HepG2 (cell line): ENCODE measurements at regions not wholly inside any gene's neighbourhood (a gene's known extent, or its start where the extent isn't known, plus 50 kb on each side); places are given as distances from the start of the nearest gene placed in this dataset.

ENCODE experiments used
- ATAC-seq: fragments of 200-7000 bp; cut with Tn5 transposase; 3 replicates; pipeline ENCODE4 v1.9.1; 2020; ENCODE audit warnings: mild to moderate bottlenecking, moderate library complexity
- BruUV-seq: library from RNA; stranded (reverse); fragments of 400-500 nt; replicated peaks from 2 replicates; lab custom pipeline; 2021; lab: Mats Ljungman, UMichigan
- CTCF ChIA-PET: fragments of 300-600 bp; formaldehyde crosslinking; extraction: SDS; loops from one replicate; lab custom pipeline; 2021; ENCODE audit warnings: low total read pairs, inconsistent platforms, low intra/inter-chr PET ratio; lab: Yijun Ruan, JAX
- POLR2A ChIA-PET: fragments of 350-600 bp; sonication (Branson Sonifier 250); formaldehyde crosslinking; loops from one replicate; lab custom pipeline; 2020; ENCODE audit warnings: antibody characterized with exemption, inconsistent platforms; lab: Yijun Ruan, JAX
- DNase-seq: peaks from one replicate; pipeline ENCODE4 v3.0.0-alpha.2; 2015; ENCODE audit warnings: low spot score
- FAIRE-seq: peaks from 3 replicates; lab custom pipeline; 2011; peaks lifted over from hg19 to GRCh38; lab: Jason Lieb, UNC
- H2AFZ ChIP-seq: one replicate; pipeline ENCODE4 v1.6.1; 2011; ENCODE audit warnings: low read length, inconsistent platforms
- H3K27ac ChIP-seq: fragments of 300-600 bp; 3 replicates; pipeline ENCODE4 v1.8.0; 2011; ENCODE audit warnings: mixed run types, mild to moderate bottlenecking, mixed read lengths, low read length, inconsistent platforms; ENCODE audit not compliant: insufficient read depth; ENCODE audit errors: extremely low read length
- H3K27me3 ChIP-seq, 2 experiments: fragments of 200-600 bp in 1 of 2; 2 replicates in 1 of 2; 3 replicates in 1 of 2; pipeline versions ENCODE4 v1.6.0 to v1.8.0; 2011; ENCODE audit warnings: low read length in 2 of 2, mild to moderate bottlenecking in 2 of 2, moderate library complexity in 2 of 2, inconsistent platforms in 1 of 2; ENCODE audit not compliant: insufficient read depth in 2 of 2, control insufficient read depth in 1 of 2
- H3K36me3 ChIP-seq, 2 experiments: fragments of 200-600 bp in 1 of 2; replicated peaks in 1 of 2; 2 replicates in 1 of 2; 3 replicates in 1 of 2; pipeline versions ENCODE4 v1.5.1 to v1.8.0; 2011; ENCODE audit warnings: low read length in 2 of 2, inconsistent platforms in 1 of 2; ENCODE audit not compliant: insufficient read depth in 2 of 2, control insufficient read depth in 1 of 2
- H3K4me1 ChIP-seq: 2 replicates; pipeline ENCODE4 v1.5.1; 2012; ENCODE audit warnings: low read length, inconsistent platforms; ENCODE audit not compliant: insufficient read depth
- H3K4me2 ChIP-seq: 2 replicates; pipeline ENCODE4 v1.6.0; 2011; ENCODE audit warnings: low read depth, low read length, inconsistent platforms
- H3K4me3 ChIP-seq, 3 experiments: fragments of 200-600 bp in 1 of 3; sonication (generic), shearing (Covaris generic) in 1 of 3; replicated peaks in 1 of 3; 2 replicates each; pipeline ENCODE4 v1.5.1; 2011 to 2016; ENCODE audit warnings: low read length in 3 of 3, inconsistent platforms in 2 of 3, low read depth in 2 of 3, mild to moderate bottlenecking in 2 of 3, control low read depth in 1 of 3, mixed read lengths in 1 of 3; ENCODE audit not compliant: insufficient read depth in 1 of 3
- H3K79me2 ChIP-seq: one replicate; pipeline ENCODE4 v1.6.1; 2011; ENCODE audit warnings: low read length, inconsistent platforms; ENCODE audit not compliant: insufficient read depth
- H3K9ac ChIP-seq: 2 replicates; pipeline ENCODE4 v1.6.0; 2011; ENCODE audit warnings: mild to moderate bottlenecking, low read depth, low read length, inconsistent platforms; ENCODE audit not compliant: insufficient read depth
- H3K9me3 ChIP-seq: 2 replicates; pipeline ENCODE4 v1.5.1; 2012; ENCODE audit warnings: mild to moderate bottlenecking, low read length
- H4K20me1 ChIP-seq: 2 replicates; pipeline ENCODE4 v1.6.0; 2011; ENCODE audit warnings: inconsistent platforms, mild to moderate bottlenecking, low read length, moderate library complexity; ENCODE audit not compliant: insufficient read depth
- GABPA ChIP-seq, 2 experiments: IDR thresholded peaks; 2 replicates each; pipeline ENCODE4 v1.6.1; 2011 to 2016; ENCODE audit warnings: low read depth in 2 of 2, low read length in 1 of 2, missing biosample characterization in 1 of 2, missing genetic modification characterization in 1 of 2
- HNF4A ChIP-seq: sonication (generic); formaldehyde crosslinking; IDR thresholded peaks from 2 replicates; pipeline ENCODE4 v1.4.0; 2020; ENCODE audit warnings: missing genetic modification reagents
- ZMYM4 ChIP-seq: sonication (generic); formaldehyde crosslinking; IDR thresholded peaks from 2 replicates; pipeline ENCODE4 v1.8.1; 2023; ENCODE audit warnings: mild to moderate bottlenecking, missing genetic modification reagents
- ZNF30 ChIP-seq: sonication (generic); formaldehyde crosslinking; IDR thresholded peaks from 2 replicates; pipeline ENCODE4 v1.5.0; 2020; ENCODE audit warnings: mild to moderate bottlenecking, missing genetic modification reagents
- ZNF605 ChIP-seq: sonication (generic); formaldehyde crosslinking; IDR thresholded peaks from 2 replicates; pipeline ENCODE4 v1.8.0; 2022; ENCODE audit warnings: mild to moderate bottlenecking, missing genetic modification reagents
- ZNF672 ChIP-seq: sonication (generic); formaldehyde crosslinking; IDR thresholded peaks from 2 replicates; pipeline ENCODE4 v1.8.1; 2022; ENCODE audit warnings: missing genetic modification reagents
- ZSCAN9 ChIP-seq: IDR thresholded peaks from 2 replicates; pipeline ENCODE4 v1.6.1; 2016; ENCODE audit warnings: borderline replicate concordance
- WGBS: methylation state at CpG from one replicate; pipeline ENCODE4 v1.1.6; 2017; ENCODE audit warnings: low lambda C conversion rate; 5-methylcytosine and 5-hydroxymethylcytosine counted together
- in situ Hi-C: cut with HindIII; loops from 2 replicates; pipeline ENCODE4 v1.10.0; 2017; ENCODE audit warnings: low pct_unique_long_range_greater_than_20kb; ENCODE audit not compliant: extremely low pct_ligation_motif_present
- intact Hi-C: fragments of 100-400 bp; cut with micrococcal nuclease; formaldehyde crosslinking; loops from one replicate; pipeline ENCODE4 v1.10.0; 2022; ENCODE audit not compliant: unreplicated experiment
- TF ChIP-seq, protein P1 (sequence below): sonication (generic); formaldehyde crosslinking; IDR thresholded peaks from one replicate; pipeline ENCODE4 v1.5.1; 2020; ENCODE audit warnings: mild to moderate bottlenecking, missing genetic modification reagents; ENCODE audit errors: not compliant biosample characterization
- TF ChIP-seq, protein P2 (sequence below): sonication (generic); IDR thresholded peaks from 2 replicates; pipeline ENCODE4 v1.6.1; 2016; ENCODE audit warnings: low read depth, borderline replicate concordance
- TF ChIP-seq, protein P3 (sequence below): sonication (generic); formaldehyde crosslinking; IDR thresholded peaks from 2 replicates; pipeline ENCODE4 v1.5.0; 2020; ENCODE audit warnings: missing genetic modification reagents, mild to moderate bottlenecking, borderline replicate concordance
- TF ChIP-seq, protein P4 (sequence below): sonication (generic); formaldehyde crosslinking; IDR thresholded peaks from 2 replicates; pipeline ENCODE4 v1.8.1; 2023; ENCODE audit warnings: mild to moderate bottlenecking, moderate library complexity, missing genetic modification reagents
- TF ChIP-seq, protein P5 (sequence below): sonication (generic); formaldehyde crosslinking; IDR thresholded peaks from 2 replicates; pipeline ENCODE4 v1.5.0; 2020; ENCODE audit warnings: missing genetic modification reagents

DNA sequence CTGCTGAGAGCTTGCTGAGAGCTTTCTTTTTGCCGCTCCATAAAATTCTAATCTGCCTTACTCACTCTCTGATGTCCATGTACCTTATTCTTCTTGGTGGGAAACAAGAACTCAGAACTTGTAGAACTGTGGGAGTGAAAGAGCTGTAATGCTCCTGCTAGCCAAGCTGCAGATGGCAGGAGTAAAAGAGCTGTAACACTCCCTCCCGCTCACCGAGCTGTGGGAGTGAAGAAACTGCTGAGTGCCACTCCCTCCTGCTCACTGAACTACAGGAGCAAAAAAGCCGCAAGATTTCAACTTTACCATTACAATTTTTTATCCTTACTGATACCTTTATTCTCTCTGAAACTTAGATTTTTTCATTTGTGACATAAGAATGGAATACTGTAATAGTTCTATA lies 199.1 kb downstream of the SI start (continued):
- TF ChIP-seq, protein P1, sequence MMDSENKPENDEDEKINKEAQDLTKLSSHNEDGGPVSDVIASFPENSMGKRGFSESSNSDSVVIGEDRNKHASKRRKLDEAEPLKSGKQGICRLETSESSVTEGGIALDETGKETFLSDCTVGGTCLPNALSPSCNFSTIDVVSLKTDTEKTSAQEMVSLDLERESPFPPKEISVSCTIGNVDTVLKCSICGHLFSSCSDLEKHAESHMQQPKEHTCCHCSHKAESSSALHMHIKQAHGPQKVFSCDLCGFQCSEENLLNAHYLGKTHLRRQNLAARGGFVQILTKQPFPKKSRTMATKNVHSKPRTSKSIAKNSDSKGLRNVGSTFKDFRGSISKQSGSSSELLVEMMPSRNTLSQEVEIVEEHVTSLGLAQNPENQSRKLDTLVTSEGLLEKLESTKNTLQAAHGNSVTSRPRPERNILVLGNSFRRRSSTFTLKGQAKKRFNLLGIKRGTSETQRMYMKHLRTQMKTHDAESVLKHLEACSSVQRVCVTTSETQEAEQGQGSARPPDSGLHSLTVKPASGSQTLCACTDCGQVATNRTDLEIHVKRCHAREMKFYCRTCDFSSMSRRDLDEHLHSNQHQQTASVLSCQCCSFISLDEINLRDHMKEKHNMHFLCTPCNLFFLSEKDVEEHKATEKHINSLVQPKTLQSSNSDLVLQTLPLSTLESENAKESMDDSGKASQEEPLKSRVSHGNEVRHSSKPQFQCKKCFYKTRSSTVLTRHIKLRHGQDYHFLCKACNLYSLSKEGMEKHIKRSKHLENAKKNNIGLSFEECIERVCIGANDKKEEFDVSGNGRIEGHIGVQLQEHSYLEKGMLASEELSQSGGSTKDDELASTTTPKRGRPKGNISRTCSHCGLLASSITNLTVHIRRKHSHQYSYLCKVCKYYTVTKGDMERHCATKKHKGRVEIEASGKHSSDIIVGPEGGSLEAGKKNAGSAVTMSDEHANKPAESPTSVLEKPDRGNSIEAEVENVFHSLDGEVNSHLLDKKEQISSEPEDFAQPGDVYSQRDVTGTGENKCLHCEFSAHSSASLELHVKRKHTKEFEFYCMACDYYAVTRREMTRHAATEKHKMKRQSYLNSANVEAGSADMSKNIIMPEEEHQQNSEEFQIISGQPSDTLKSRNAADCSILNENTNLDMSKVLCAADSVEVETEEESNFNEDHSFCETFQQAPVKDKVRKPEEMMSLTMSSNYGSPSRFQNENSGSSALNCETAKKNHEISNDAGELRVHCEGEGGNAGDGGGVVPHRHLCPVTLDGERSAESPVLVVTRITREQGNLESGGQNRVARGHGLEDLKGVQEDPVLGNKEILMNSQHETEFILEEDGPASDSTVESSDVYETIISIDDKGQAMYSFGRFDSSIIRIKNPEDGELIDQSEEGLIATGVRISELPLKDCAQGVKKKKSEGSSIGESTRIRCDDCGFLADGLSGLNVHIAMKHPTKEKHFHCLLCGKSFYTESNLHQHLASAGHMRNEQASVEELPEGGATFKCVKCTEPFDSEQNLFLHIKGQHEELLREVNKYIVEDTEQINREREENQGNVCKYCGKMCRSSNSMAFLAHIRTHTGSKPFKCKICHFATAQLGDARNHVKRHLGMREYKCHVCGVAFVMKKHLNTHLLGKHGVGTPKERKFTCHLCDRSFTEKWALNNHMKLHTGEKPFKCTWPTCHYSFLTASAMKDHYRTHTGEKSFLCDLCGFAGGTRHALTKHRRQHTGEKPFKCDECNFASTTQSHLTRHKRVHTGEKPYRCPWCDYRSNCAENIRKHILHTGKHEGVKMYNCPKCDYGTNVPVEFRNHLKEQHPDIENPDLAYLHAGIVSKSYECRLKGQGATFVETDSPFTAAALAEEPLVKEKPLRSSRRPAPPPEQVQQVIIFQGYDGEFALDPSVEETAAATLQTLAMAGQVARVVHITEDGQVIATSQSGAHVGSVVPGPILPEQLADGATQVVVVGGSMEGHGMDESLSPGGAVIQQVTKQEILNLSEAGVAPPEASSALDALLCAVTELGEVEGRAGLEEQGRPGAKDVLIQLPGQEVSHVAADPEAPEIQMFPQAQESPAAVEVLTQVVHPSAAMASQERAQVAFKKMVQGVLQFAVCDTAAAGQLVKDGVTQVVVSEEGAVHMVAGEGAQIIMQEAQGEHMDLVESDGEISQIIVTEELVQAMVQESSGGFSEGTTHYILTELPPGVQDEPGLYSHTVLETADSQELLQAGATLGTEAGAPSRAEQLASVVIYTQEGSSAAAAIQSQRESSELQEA (CRISPR knock-in tag), result no peak

DNA sequence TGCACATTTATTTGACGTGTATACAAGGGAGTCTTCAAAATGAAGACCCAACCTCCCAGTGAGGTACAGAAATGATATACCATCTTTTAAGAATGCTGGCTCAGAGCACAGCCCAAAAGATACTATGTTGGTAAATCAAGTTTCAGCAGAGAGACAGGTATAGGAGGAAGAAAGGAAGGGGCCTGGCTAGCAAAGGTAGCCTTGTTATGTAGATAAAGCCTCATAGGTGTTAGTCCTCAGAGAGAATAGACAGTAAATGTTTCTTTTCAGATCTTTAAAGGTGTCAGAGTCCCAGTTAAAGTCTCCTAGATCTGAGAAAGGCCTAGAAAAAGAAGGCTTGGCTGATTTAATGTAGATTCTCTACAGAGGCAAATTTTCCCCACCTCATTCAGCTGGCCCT lies 213.8 kb downstream of the SI start:
- POLR2A ChIA-PET, result no interaction called here
- Histone ChIP-seq H3K9ac (no peak overlapping the region), H3K27me3 (no peaks in the 10 kb centered on the region), H2AFZ (no peak overlapping the region), H3K36me3 (no peaks in the 10 kb centered on the region), H3K4me2 (no peak overlapping the region), H3K9me3 (no peaks in the 10 kb centered on the region), H3K79me2 (no peaks in the 10 kb centered on the region), H3K27ac (no peak overlapping the region), H3K4me1 (no peaks in the 10 kb centered on the region), H3K4me3 (no peak overlapping the region), H4K20me1 (no peaks in the 10 kb centered on the region)
- no peak for DNase-seq
- no peak for FAIRE-seq
- ATAC-seq, result no peak
- CTCF ChIA-PET, result no interaction called here
- 39% methylated on average over 1 of the region's 1 CpG for WGBS
- BruUV-seq, result no TSS peak
- in situ Hi-C loops, result no loop called here
- intact Hi-C loops, result no loop called here
- no peak for TF ChIP-seq GABPA (IDR thresholded peaks at IDR 0.05; ENCODE audit: low read depth, low read length)
- no peak for TF ChIP-seq GABPA (CRISPR knock-in tag; IDR thresholded peaks at IDR 0.05; ENCODE audit: low read depth)
- TF ChIP-seq HNF4A (CRISPR knock-in tag), result no peak
- TF ChIP-seq ZSCAN9 (CRISPR knock-in tag), result no peak
- TF ChIP-seq ZMYM4 (CRISPR knock-in tag), result no peak
- TF ChIP-seq ZNF672, result no peak
- TF ChIP-seq, protein P2, sequence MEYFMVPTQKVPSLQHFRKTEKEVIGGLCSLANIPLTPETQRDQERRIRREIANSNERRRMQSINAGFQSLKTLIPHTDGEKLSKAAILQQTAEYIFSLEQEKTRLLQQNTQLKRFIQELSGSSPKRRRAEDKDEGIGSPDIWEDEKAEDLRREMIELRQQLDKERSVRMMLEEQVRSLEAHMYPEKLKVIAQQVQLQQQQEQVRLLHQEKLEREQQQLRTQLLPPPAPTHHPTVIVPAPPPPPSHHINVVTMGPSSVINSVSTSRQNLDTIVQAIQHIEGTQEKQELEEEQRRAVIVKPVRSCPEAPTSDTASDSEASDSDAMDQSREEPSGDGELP, result no peak
- no peak for TF ChIP-seq ZNF605 (CRISPR knock-in tag)
- TF ChIP-seq, protein P3, sequence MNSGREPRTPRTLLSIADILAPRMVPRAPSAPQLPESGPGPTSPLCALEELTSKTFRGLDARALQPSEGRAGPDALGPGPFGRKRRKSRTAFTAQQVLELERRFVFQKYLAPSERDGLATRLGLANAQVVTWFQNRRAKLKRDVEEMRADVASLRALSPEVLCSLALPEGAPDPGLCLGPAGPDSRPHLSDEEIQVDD (CRISPR knock-in tag), result no peak
- TF ChIP-seq ZNF30 (CRISPR knock-in tag), result no peak
- TF ChIP-seq, protein P4, sequence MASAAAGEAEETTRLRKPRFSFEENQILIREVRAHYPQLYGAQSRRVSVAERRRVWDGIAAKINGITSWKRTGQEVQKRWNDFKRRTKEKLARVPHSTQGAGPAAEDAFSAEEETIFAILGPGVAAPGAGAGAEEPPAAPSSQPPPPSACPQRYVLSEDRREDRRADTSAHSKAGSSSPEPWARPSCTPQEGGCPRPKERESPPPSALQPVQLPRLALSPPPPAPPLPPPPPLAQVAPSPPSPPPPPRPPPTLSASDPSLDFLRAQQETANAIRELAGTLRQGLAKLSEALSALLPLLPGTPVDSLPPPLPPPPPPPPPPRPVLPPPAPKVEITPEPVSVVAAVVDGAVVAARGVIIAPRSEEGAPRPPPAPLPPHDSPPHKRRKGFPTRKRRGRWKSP (CRISPR knock-in tag), result no peak
- TF ChIP-seq, protein P5, sequence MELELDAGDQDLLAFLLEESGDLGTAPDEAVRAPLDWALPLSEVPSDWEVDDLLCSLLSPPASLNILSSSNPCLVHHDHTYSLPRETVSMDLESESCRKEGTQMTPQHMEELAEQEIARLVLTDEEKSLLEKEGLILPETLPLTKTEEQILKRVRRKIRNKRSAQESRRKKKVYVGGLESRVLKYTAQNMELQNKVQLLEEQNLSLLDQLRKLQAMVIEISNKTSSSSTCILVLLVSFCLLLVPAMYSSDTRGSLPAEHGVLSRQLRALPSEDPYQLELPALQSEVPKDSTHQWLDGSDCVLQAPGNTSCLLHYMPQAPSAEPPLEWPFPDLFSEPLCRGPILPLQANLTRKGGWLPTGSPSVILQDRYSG (CRISPR knock-in tag), result no peak
